ENCODE measurements at regions not wholly inside any gene's neighbourhood (a gene's known extent, or its start where the extent isn't known, plus 50 kb on each side); places are given as distances from the start of the nearest gene placed in this dataset.

- no peak overlapping the region for H3K4me3 Mint-ChIP-seq
- Histone ChIP-seq H3K4me2 (peak overlapping the region; percentile 82), H4K20me1 (replicated peaks; ENCODE audit: insufficient read depth) (no peaks in the 10 kb centered on the region), H3K27ac (ENCODE audit: low read depth) (no peak overlapping the region), H3K4me1 (ENCODE audit: insufficient read depth) (peaks cover 7% of the 10 kb centered on the region; the same call in 1 of the 2 replicates), H3K9me2 (ENCODE audit: insufficient read depth) (0 out of 2 replicates have a peak, but pooled peaks cover 5% of the 10 kb centered on the region), H3F3A (replicated peaks; ENCODE audit: low read depth) (0 out of 2 replicates have a peak, but pooled peaks cover 8% of the 10 kb centered on the region), H2AFZ (peak overlapping the region; percentile 100), H3K36me3 (ENCODE audit: insufficient read depth) (no peaks in the 10 kb centered on the region), H3K79me2 (replicated peaks; ENCODE audit: insufficient read depth) (no peaks in the 10 kb centered on the region), H3K27me3 (ENCODE audit: insufficient read depth) (no peaks in the 10 kb centered on the region), H3K4me3 (peak overlapping the region; percentile 49)
- DNase-seq (ENCODE audit: low spot score) (no peak), ATAC-seq (no peak; the same call in 2 of the 3 replicates)
- peaks cover 15% of the 10 kb centered on the region for H3K9me3 Mint-ChIP-seq
- H3K36me3 Mint-ChIP-seq (ENCODE audit: low read depth), result peaks cover 2% of the 10 kb centered on the region; the same call in 1 of the 3 replicates
- TF ChIP-seq, protein P1, sequence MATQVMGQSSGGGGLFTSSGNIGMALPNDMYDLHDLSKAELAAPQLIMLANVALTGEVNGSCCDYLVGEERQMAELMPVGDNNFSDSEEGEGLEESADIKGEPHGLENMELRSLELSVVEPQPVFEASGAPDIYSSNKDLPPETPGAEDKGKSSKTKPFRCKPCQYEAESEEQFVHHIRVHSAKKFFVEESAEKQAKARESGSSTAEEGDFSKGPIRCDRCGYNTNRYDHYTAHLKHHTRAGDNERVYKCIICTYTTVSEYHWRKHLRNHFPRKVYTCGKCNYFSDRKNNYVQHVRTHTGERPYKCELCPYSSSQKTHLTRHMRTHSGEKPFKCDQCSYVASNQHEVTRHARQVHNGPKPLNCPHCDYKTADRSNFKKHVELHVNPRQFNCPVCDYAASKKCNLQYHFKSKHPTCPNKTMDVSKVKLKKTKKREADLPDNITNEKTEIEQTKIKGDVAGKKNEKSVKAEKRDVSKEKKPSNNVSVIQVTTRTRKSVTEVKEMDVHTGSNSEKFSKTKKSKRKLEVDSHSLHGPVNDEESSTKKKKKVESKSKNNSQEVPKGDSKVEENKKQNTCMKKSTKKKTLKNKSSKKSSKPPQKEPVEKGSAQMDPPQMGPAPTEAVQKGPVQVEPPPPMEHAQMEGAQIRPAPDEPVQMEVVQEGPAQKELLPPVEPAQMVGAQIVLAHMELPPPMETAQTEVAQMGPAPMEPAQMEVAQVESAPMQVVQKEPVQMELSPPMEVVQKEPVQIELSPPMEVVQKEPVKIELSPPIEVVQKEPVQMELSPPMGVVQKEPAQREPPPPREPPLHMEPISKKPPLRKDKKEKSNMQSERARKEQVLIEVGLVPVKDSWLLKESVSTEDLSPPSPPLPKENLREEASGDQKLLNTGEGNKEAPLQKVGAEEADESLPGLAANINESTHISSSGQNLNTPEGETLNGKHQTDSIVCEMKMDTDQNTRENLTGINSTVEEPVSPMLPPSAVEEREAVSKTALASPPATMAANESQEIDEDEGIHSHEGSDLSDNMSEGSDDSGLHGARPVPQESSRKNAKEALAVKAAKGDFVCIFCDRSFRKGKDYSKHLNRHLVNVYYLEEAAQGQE (IDR thresholded peaks at IDR 0.05; ENCODE audit: unreplicated experiment), result no peak
- TF ChIP-seq ZNF331 (CRISPR knock-in tag; IDR thresholded peaks at IDR 0.05; ENCODE audit: low read depth) (no peak), JUNB (IDR thresholded peaks at IDR 0.05; ENCODE audit: unreplicated experiment) (no peak), NANOG (IDR thresholded peaks at IDR 0.05; ENCODE audit: borderline replicate concordance) (no peak), EZH2phosphoT487 (IDR thresholded peaks at IDR 0.05; ENCODE audit: unreplicated experiment) (no peak), POLR2AphosphoS5 (IDR thresholded peaks at IDR 0.05; ENCODE audit: low read depth) (no peak), ETS1 (IDR thresholded peaks at IDR 0.05) (no peak), STAT1 (IDR thresholded peaks at IDR 0.05; ENCODE audit: unreplicated experiment) (no peak), ZNF114 (CRISPR knock-in tag; IDR thresholded peaks at IDR 0.05) (no peak), EZH2 (IDR thresholded peaks at IDR 0.05; ENCODE audit: low read depth, unreplicated experiment) (no peak), CREB1 (CRISPR knock-in tag; IDR thresholded peaks at IDR 0.05; ENCODE audit: low read depth) (no peak)
- TF ChIP-seq, protein P2, sequence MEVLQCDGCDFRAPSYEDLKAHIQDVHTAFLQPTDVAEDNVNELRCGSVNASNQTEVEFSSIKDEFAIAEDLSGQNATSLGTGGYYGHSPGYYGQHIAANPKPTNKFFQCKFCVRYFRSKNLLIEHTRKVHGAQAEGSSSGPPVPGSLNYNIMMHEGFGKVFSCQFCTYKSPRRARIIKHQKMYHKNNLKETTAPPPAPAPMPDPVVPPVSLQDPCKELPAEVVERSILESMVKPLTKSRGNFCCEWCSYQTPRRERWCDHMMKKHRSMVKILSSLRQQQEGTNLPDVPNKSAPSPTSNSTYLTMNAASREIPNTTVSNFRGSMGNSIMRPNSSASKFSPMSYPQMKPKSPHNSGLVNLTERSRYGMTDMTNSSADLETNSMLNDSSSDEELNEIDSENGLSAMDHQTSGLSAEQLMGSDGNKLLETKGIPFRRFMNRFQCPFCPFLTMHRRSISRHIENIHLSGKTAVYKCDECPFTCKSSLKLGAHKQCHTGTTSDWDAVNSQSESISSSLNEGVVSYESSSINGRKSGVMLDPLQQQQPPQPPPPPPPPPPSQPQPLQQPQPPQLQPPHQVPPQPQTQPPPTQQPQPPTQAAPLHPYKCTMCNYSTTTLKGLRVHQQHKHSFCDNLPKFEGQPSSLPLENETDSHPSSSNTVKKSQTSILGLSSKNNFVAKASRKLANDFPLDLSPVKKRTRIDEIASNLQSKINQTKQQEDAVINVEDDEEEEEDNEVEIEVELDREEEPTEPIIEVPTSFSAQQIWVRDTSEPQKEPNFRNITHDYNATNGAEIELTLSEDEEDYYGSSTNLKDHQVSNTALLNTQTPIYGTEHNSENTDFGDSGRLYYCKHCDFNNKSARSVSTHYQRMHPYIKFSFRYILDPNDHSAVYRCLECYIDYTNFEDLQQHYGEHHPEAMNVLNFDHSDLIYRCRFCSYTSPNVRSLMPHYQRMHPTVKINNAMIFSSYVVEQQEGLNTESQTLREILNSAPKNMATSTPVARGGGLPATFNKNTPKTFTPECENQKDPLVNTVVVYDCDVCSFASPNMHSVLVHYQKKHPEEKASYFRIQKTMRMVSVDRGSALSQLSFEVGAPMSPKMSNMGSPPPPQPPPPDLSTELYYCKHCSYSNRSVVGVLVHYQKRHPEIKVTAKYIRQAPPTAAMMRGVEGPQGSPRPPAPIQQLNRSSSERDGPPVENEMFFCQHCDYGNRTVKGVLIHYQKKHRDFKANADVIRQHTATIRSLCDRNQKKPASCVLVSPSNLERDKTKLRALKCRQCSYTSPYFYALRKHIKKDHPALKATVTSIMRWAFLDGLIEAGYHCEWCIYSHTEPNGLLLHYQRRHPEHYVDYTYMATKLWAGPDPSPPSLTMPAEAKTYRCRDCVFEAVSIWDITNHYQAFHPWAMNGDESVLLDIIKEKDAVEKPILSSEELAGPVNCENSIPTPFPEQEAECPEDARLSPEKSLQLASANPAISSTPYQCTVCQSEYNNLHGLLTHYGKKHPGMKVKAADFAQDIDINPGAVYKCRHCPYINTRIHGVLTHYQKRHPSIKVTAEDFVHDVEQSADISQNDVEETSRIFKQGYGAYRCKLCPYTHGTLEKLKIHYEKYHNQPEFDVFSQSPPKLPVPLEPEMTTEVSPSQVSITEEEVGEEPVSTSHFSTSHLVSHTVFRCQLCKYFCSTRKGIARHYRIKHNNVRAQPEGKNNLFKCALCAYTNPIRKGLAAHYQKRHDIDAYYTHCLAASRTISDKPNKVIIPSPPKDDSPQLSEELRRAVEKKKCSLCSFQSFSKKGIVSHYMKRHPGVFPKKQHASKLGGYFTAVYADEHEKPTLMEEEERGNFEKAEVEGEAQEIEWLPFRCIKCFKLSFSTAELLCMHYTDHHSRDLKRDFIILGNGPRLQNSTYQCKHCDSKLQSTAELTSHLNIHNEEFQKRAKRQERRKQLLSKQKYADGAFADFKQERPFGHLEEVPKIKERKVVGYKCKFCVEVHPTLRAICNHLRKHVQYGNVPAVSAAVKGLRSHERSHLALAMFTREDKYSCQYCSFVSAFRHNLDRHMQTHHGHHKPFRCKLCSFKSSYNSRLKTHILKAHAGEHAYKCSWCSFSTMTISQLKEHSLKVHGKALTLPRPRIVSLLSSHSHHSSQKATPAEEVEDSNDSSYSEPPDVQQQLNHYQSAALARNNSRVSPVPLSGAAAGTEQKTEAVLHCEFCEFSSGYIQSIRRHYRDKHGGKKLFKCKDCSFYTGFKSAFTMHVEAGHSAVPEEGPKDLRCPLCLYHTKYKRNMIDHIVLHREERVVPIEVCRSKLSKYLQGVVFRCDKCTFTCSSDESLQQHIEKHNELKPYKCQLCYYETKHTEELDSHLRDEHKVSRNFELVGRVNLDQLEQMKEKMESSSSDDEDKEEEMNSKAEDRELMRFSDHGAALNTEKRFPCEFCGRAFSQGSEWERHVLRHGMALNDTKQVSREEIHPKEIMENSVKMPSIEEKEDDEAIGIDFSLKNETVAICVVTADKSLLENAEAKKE (CRISPR knock-in tag; IDR thresholded peaks at IDR 0.05), result no peak
- TF ChIP-seq, protein P3, sequence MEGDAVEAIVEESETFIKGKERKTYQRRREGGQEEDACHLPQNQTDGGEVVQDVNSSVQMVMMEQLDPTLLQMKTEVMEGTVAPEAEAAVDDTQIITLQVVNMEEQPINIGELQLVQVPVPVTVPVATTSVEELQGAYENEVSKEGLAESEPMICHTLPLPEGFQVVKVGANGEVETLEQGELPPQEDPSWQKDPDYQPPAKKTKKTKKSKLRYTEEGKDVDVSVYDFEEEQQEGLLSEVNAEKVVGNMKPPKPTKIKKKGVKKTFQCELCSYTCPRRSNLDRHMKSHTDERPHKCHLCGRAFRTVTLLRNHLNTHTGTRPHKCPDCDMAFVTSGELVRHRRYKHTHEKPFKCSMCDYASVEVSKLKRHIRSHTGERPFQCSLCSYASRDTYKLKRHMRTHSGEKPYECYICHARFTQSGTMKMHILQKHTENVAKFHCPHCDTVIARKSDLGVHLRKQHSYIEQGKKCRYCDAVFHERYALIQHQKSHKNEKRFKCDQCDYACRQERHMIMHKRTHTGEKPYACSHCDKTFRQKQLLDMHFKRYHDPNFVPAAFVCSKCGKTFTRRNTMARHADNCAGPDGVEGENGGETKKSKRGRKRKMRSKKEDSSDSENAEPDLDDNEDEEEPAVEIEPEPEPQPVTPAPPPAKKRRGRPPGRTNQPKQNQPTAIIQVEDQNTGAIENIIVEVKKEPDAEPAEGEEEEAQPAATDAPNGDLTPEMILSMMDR (conservative IDR thresholded peaks at IDR 0.05; ENCODE audit: low read depth in 2 of 2), result no peak
- no peak overlapping the region for H3K27ac Mint-ChIP-seq
- H3K4me1 Mint-ChIP-seq, result peaks cover 21% of the 10 kb centered on the region
- H3K27me3 Mint-ChIP-seq (ENCODE audit: insufficient read depth, low read depth, poor library complexity), result peaks cover 5% of the 10 kb centered on the region
Measured at GRCh38 chr17:36885153-36885735, 52.0 kb upstream of the LHX1 start.

Measured in GM23338 (cell line).